HG03460 (cell line): ENCODE measurements at regions not wholly inside any gene's neighbourhood (a gene's known extent, or its start where the extent isn't known, plus 50 kb on each side); places are given as distances from the start of the nearest gene placed in this dataset.
A peak's percentile ranks its signal among the peaks of the same experiment; 100 is the strongest.
"Not testable (repeated sequence)": the region's sequence is repeated elsewhere in the genome, so short reads cannot be mapped to it uniquely, and the experiment has no call there.

Experiments
- ATAC-seq: cut with Tn5 transposase; IDR thresholded peaks from one replicate; pipeline ENCODE4 v1.9.1; 2021; ENCODE audit not compliant: unreplicated experiment

GRCh38 chr2:175282300-175282699 is 100.8 kb upstream of the ATP5MC3 start:
- no peak for ATAC-seq

GRCh38 chr2:175277772-175278171 is 96.3 kb upstream of the ATP5MC3 start:
- ATAC-seq: no peak

- ATAC-seq: no peak
Observed at GRCh38 chr2:175275539-175275938, 94.0 kb upstream of the ATP5MC3 start.

- ATAC-seq: no peak
Observed at GRCh38 chr2:175259164-175259563, 77.7 kb upstream of the ATP5MC3 start.

DNA sequence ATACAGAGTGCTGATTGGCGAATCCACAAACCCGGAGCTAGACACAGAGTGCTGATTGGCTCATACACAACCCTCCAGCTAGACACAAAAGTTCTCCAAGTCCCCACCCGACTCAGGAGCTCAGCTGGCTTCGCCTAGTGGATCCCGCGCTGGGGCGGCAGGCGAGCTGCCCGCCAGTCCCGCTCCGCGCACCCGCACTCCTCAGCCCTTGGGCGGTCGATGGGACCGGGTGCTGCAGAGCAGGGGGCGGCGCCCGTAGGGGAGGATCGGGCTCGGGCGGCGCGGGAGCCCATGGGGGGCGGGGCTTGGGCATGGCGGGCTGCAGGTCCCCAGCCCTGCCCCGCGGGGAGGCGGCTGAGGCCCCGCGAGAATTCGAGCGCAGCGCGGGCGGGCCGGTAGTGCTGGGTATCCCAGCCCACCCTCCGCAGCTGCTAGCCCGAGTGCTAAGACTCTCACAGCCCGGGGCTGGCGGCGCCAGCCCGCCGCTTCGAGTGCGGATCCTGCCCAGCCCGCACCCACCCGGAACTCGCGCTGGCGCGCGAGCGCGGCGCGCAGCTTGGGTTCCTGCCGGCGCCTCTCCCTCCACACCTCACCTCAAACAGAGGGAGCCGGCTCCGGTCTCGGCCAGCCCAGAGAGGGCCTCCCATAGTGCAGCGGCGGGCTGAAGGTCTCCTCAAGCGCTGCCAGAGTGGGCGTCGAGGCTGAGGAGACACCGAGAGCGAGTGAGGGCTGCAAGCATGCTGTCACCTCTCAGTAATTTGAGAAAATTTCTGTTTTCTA is 75.5 kb upstream of the ATP5MC3 start:
- ATAC-seq: no peak

DNA sequence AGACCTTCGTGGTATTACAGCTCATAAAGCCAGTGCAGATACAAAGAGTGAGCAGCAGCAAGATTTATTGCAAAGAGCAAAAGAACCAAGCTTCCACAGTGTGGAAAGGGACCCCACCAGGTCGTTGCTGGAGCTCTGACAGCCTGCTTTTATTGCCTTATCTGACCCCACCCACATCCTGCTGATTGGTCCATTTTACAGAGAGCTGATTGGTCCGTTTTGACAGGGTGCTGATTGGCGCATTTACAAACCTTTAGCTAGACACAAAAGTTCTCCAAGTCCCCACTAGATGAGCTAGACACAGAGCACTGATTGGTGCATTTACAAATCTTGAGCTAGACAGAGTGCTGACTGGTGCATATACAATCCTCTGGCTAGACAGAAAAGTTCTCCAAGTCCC is 74.9 kb upstream of the ATP5MC3 start:
- not testable (repeated sequence) for ATAC-seq

DNA sequence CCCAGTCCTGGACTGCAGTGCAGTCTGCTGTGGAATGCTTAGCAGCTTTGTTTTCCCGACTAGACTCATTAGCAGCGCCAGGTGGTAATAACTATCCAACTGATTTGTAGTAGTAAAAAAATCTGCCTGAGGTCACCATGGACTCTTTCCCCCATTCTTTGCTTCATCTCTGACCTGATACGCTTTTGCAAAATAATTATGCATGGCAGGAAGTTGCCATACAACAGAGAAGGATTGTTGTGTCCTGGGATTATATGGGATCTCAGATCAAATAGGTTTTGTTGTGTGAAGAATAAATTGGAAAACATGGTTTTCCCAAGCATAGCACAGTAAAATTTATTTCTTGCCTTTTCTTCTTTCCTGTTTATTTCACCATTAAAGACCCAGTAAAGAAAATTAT is 72.4 kb upstream of the ATP5MC3 start:
- ATAC-seq: no peak

DNA sequence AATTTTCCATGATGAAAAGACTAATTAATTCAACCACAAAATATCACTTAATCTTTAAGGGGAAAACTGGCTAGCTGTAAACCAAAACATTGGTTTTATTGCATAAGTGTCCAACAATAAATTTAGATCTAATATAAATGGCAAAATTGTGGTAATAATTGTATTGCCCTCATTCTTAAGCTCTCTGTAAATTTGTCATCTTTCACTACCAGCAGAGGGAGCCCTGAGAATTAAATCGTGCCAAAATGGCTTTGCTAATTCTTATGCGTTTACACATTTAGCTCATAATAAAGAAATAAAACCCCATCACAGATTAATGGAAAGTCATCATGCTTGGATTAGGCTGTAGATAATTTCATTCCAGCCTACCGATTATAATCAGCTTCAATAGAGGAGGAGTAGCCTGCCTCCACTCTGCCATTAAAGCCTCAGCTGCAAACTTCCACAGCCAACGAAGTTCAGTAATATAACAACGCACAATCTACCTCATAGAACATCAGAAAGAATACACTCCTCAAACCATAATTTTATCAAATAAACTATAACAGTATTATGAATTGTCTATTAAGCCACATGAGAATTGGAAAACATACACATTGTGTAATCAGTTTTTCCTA is 70.0 kb upstream of the ATP5MC3 start:
- no peak for ATAC-seq

- no peak for ATAC-seq
Observed at GRCh38 chr2:175247159-175247558, 65.6 kb upstream of the ATP5MC3 start.

GRCh38 chr2:175244697-175245096 is 63.2 kb upstream of the ATP5MC3 start:
- no peak for ATAC-seq

DNA sequence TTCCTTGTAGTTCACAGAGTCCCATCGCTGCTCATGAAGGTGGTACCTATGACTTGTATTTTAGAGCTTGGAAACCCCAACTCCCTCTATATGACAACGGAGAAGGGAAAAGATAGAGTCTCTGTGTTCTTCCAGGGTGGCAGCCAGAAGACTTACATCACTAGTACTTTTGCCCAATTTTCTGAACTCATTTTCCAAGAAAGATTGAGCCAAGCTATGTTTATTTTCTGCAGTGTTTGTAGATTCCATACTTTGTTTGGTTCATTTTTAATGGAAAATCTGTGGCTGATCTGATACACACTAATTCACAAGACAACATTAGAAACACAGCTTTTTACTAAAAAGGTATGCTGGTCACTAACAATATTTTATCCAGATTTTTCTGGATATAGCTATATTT is 60.2 kb upstream of the ATP5MC3 start:
- no peak for ATAC-seq

- not testable (repeated sequence) for ATAC-seq
Observed at GRCh38 chr2:175240033-175240432, 58.5 kb upstream of the ATP5MC3 start.

DNA sequence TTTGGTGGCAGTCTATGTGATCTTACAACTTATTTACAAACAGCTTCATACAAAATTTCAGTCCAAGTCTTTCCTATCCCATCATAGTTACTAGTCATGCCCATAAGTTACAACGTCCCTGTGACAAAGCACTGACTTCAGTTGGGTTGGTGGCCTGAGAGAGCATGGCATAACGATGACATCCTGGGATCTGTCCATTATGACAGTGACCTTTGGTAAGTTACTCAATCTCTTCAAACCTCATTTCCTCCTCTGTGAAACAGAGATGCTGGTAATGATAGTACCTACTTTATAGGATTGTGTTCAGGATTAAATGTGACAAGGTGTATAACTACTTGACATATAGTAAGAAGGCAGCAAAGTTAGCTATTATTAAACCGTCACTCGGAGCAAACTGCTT is 55.4 kb upstream of the ATP5MC3 start:
- no peak for ATAC-seq

- ATAC-seq: peak; percentile 92
Observed at GRCh38 chr2:175234650-175235049, 53.1 kb upstream of the ATP5MC3 start.

GRCh38 chr2:175234153-175234552 is 52.6 kb upstream of the ATP5MC3 start:
- peak; percentile 23 for ATAC-seq

GRCh38 chr2:175233135-175233719 is 51.7 kb upstream of the ATP5MC3 start:
- no peak for ATAC-seq
